ENCODE measurements at regions not wholly inside any gene's neighbourhood (a gene's known extent, or its start where the extent isn't known, plus 50 kb on each side); places are given as distances from the start of the nearest gene placed in this dataset.

DNA sequence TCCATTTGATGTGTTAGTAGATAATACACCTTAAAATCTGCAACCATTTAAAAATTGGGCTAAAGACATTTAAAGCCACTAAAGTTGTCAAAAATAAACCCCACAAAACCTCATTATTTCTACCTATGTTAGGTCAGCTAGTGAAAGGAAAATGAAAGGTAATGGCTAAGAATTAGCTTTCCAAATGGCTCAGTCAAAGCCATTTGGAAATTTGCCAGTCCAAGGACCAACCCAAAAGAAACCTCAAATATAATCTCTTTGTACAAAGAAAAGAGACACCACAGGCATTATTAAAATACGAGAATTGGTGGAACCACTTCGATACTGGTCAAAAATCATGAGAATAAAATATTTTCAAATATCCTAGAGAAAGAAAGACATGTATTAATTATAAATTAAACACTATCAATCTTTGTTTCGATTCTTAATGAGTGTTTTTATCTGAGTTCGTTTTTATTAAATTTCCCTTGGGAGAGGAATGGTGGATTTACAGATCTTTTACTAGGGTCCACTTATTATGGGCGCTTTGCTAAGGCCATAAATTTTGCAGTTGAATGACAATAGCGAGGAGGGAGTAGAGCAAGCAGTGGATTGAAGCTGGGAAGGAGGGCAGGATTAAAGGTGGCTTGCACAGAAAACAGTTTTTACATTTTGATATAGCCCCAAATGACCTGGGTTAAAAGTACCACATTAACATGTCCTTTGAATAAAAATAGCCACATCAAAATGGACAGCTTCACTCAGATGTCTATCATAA is 116.8 kb upstream of the SHB start:
- no peak overlapping the region for H3K4me3 ChIP-seq
- no peak overlapping the region for H3K27ac ChIP-seq
- no peak for DNase-seq (ENCODE audit: low spot score)
- no peak for TF ChIP-seq CTCF (IDR thresholded peaks at IDR 0.05)

- DNase-seq (ENCODE audit: low spot score), result no peak
- Histone ChIP-seq H3K27ac (no peak overlapping the region), H3K4me3 (no peak overlapping the region)
- TF ChIP-seq CTCF (IDR thresholded peaks at IDR 0.05), result no peak
Measured at GRCh38 chr9:38183994-38184568, 115.1 kb upstream of the SHB start.

- no peak for TF ChIP-seq CTCF (IDR thresholded peaks at IDR 0.05)
- no peak overlapping the region for H3K27ac ChIP-seq
- DNase-seq (ENCODE audit: low spot score), result no peak
- H3K4me3 ChIP-seq, result no peak overlapping the region
Measured at GRCh38 chr9:38182321-38182720, 113.3 kb upstream of the SHB start.

- no peak for DNase-seq (ENCODE audit: low spot score)
- Histone ChIP-seq H3K4me3 (no peak overlapping the region), H3K27ac (no peak overlapping the region)
- TF ChIP-seq CTCF (IDR thresholded peaks at IDR 0.05), result no peak
Measured at GRCh38 chr9:38181866-38182265, 112.8 kb upstream of the SHB start.

DNA sequence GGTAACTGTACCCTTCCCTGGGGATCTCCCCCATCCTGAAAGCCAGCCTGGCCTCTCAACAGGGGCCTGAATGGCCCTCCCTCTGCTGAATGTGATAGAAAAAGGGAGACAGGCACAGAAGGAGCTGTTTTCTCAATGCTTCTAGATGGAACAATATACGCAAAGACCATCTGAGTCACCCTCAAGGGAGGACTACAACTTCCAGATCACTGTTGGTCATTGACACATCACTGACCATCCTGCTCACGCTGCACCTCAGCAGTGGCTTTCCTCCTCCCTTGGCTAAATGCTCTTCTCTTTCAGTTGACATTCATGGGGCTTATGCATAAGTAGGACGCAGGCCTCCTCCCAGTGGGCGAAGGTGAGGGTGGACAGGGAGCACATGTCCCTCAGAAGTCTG is 112.2 kb upstream of the SHB start:
- Histone ChIP-seq H3K27ac (no peak overlapping the region), H3K4me3 (no peak overlapping the region)
- DNase-seq (ENCODE audit: low spot score), result no peak
- no peak for TF ChIP-seq CTCF (IDR thresholded peaks at IDR 0.05)

DNA sequence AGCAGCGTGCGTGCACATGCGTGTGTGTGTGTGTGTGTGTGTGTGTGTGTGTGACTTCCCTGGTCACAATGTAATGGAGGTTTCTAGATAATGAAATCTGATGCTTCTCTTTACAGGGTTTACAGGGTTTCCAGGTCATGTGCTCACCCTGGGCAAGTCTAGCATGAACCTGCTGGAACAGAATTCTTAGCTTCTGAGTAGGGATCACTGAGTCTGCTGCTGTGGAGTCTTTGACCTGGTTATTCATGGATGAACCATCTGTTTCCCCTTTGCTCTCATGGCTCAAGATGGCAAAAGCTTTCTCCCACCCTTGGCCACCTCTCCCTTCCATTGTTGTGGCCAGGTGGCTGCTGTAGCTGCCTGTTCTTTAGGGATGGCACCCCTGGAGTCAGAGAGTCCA is 111.6 kb upstream of the SHB start:
- no peak overlapping the region for H3K27ac ChIP-seq
- no peak for DNase-seq (ENCODE audit: low spot score)
- no peak for TF ChIP-seq CTCF (IDR thresholded peaks at IDR 0.05)
- H3K4me3 ChIP-seq, result no peak overlapping the region

DNA sequence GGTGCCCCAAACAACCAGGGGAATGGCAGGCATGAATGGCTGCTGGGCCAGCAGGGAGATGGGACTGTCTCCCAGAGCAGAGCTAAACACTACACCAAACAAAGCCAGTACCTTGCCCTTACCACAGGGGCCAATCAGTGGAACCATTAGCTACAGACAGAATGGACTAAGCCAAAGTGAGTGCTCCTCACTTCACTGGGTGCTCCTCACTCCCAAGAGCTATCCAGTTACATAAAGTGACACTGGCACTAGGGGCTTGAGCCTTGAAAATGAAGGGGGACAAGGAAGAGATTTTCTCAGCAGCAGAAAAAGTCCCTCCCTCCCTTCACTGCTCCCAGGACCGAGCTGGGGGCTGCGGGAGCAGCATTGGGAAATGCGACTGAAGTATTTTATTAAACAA is 110.9 kb upstream of the SHB start:
- no peak for TF ChIP-seq CTCF (IDR thresholded peaks at IDR 0.05)
- H3K4me3 ChIP-seq, result no peak overlapping the region

More for the DNA sequence above, 110.9 kb upstream of the SHB start:
- DNase-seq (ENCODE audit: low spot score), result no peak
- H3K27ac ChIP-seq, result no peak overlapping the region

All from coronary artery (tissue), 2 donors.